ENCODE measurements at regions not wholly inside any gene's neighbourhood (a gene's known extent, or its start where the extent isn't known, plus 50 kb on each side); places are given as distances from the start of the nearest gene placed in this dataset.
A peak's percentile ranks its signal among the peaks of the same experiment; 100 is the strongest.

GRCh38 chr11:128222245-128222884 lies 365.0 kb downstream of the ETS1 start:
- Mint-ChIP-seq H3K36me3 (ENCODE audit: low read depth) (no peaks in the 10 kb centered on the region), H3K4me3 (no peak overlapping the region), H3K27me3 (ENCODE audit: insufficient read depth, low read depth, poor library complexity) (no peaks in the 10 kb centered on the region), H3K9me3 (no peaks in the 10 kb centered on the region; the same call in 2 of the 3 replicates), H3K4me1 (no peaks in the 10 kb centered on the region), H3K27ac (no peak overlapping the region)
- no peak for ATAC-seq
- peaks cover 5% of the 10 kb centered on the region; the same call in 1 of the 2 replicates for H3K4me1 ChIP-seq (ENCODE audit: insufficient read depth)
- no peaks in the 10 kb centered on the region for H3K9me2 ChIP-seq (ENCODE audit: insufficient read depth)
- no peaks in the 10 kb centered on the region for H3K36me3 ChIP-seq (ENCODE audit: insufficient read depth)
- H3K79me2 ChIP-seq (replicated peaks; ENCODE audit: insufficient read depth), result no peaks in the 10 kb centered on the region
- no peak overlapping the region for H3K4me2 ChIP-seq
- H3K27me3 ChIP-seq (ENCODE audit: insufficient read depth), result no peaks in the 10 kb centered on the region
- no peak for TF ChIP-seq ZNF114 (CRISPR knock-in tag; IDR thresholded peaks at IDR 0.05)
- TF ChIP-seq, protein P1, sequence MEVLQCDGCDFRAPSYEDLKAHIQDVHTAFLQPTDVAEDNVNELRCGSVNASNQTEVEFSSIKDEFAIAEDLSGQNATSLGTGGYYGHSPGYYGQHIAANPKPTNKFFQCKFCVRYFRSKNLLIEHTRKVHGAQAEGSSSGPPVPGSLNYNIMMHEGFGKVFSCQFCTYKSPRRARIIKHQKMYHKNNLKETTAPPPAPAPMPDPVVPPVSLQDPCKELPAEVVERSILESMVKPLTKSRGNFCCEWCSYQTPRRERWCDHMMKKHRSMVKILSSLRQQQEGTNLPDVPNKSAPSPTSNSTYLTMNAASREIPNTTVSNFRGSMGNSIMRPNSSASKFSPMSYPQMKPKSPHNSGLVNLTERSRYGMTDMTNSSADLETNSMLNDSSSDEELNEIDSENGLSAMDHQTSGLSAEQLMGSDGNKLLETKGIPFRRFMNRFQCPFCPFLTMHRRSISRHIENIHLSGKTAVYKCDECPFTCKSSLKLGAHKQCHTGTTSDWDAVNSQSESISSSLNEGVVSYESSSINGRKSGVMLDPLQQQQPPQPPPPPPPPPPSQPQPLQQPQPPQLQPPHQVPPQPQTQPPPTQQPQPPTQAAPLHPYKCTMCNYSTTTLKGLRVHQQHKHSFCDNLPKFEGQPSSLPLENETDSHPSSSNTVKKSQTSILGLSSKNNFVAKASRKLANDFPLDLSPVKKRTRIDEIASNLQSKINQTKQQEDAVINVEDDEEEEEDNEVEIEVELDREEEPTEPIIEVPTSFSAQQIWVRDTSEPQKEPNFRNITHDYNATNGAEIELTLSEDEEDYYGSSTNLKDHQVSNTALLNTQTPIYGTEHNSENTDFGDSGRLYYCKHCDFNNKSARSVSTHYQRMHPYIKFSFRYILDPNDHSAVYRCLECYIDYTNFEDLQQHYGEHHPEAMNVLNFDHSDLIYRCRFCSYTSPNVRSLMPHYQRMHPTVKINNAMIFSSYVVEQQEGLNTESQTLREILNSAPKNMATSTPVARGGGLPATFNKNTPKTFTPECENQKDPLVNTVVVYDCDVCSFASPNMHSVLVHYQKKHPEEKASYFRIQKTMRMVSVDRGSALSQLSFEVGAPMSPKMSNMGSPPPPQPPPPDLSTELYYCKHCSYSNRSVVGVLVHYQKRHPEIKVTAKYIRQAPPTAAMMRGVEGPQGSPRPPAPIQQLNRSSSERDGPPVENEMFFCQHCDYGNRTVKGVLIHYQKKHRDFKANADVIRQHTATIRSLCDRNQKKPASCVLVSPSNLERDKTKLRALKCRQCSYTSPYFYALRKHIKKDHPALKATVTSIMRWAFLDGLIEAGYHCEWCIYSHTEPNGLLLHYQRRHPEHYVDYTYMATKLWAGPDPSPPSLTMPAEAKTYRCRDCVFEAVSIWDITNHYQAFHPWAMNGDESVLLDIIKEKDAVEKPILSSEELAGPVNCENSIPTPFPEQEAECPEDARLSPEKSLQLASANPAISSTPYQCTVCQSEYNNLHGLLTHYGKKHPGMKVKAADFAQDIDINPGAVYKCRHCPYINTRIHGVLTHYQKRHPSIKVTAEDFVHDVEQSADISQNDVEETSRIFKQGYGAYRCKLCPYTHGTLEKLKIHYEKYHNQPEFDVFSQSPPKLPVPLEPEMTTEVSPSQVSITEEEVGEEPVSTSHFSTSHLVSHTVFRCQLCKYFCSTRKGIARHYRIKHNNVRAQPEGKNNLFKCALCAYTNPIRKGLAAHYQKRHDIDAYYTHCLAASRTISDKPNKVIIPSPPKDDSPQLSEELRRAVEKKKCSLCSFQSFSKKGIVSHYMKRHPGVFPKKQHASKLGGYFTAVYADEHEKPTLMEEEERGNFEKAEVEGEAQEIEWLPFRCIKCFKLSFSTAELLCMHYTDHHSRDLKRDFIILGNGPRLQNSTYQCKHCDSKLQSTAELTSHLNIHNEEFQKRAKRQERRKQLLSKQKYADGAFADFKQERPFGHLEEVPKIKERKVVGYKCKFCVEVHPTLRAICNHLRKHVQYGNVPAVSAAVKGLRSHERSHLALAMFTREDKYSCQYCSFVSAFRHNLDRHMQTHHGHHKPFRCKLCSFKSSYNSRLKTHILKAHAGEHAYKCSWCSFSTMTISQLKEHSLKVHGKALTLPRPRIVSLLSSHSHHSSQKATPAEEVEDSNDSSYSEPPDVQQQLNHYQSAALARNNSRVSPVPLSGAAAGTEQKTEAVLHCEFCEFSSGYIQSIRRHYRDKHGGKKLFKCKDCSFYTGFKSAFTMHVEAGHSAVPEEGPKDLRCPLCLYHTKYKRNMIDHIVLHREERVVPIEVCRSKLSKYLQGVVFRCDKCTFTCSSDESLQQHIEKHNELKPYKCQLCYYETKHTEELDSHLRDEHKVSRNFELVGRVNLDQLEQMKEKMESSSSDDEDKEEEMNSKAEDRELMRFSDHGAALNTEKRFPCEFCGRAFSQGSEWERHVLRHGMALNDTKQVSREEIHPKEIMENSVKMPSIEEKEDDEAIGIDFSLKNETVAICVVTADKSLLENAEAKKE (CRISPR knock-in tag; IDR thresholded peaks at IDR 0.05), result no peak
- no peak for TF ChIP-seq STAT1 (IDR thresholded peaks at IDR 0.05; ENCODE audit: unreplicated experiment)
- TF ChIP-seq NANOG (IDR thresholded peaks at IDR 0.05; ENCODE audit: borderline replicate concordance), result no peak
- no peak overlapping the region for H2AFZ ChIP-seq
- no peaks in the 10 kb centered on the region for H4K20me1 ChIP-seq (replicated peaks; ENCODE audit: insufficient read depth)
- peak; percentile 10 for DNase-seq (ENCODE audit: low spot score)
- no peak overlapping the region for H3K27ac ChIP-seq (ENCODE audit: low read depth)
- no peak overlapping the region for H3K4me3 ChIP-seq
- no peaks in the 10 kb centered on the region for H3F3A ChIP-seq (replicated peaks; ENCODE audit: low read depth)

DNA sequence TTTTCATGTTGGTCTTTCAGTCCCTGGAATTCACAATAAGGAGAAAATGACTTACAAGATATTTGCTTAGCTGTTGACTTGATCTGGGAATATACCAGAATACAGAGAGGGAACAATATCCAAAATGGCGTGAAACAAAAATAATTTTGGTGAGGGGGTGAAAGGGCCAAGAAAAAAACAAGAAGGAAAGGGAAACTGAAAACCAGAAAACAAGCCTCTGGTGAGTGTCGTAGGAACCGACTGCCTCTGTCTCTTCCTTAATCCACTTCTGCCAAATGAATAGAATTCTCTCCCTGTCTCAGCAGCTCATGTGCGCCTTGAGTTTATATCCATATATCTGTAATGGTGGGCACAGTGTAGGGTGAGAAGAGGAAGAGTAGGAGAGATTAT lies 367.6 kb downstream of the ETS1 start:
- H3K9me3 Mint-ChIP-seq, result peaks cover 19% of the 10 kb centered on the region
- no peaks in the 10 kb centered on the region for H3K27me3 ChIP-seq (ENCODE audit: insufficient read depth)
- H3K27ac ChIP-seq (ENCODE audit: low read depth), result no peak overlapping the region
- H4K20me1 ChIP-seq (replicated peaks; ENCODE audit: insufficient read depth), result no peaks in the 10 kb centered on the region
- H3K4me1 ChIP-seq (ENCODE audit: insufficient read depth), result peaks cover 5% of the 10 kb centered on the region; the same call in 1 of the 2 replicates
- H3K9me2 ChIP-seq (ENCODE audit: insufficient read depth), result no peaks in the 10 kb centered on the region
- H3K4me3 Mint-ChIP-seq, result no peak overlapping the region
- no peak overlapping the region for H2AFZ ChIP-seq
- no peak for DNase-seq (ENCODE audit: low spot score)
- no peak for ATAC-seq
- no peak overlapping the region for H3K27ac Mint-ChIP-seq
- H3K36me3 Mint-ChIP-seq (ENCODE audit: low read depth), result peaks cover 12% of the 10 kb centered on the region; the same call in 2 of the 3 replicates
- no peaks in the 10 kb centered on the region for H3K4me1 Mint-ChIP-seq
- no peak overlapping the region for H3K4me2 ChIP-seq
- H3K4me3 ChIP-seq, result no peak overlapping the region
- H3K36me3 ChIP-seq (ENCODE audit: insufficient read depth), result no peaks in the 10 kb centered on the region
- H3K27me3 Mint-ChIP-seq (ENCODE audit: insufficient read depth, low read depth, poor library complexity), result no peaks in the 10 kb centered on the region
- no peaks in the 10 kb centered on the region for H3K79me2 ChIP-seq (replicated peaks; ENCODE audit: insufficient read depth)
- no peaks in the 10 kb centered on the region for H3F3A ChIP-seq (replicated peaks; ENCODE audit: low read depth)
- TF ChIP-seq STAT1 (IDR thresholded peaks at IDR 0.05; ENCODE audit: unreplicated experiment), result no peak
- TF ChIP-seq, protein P1 (CRISPR knock-in tag; IDR thresholded peaks at IDR 0.05), result no peak
- no peak for TF ChIP-seq EZH2 (IDR thresholded peaks at IDR 0.05; ENCODE audit: low read depth, unreplicated experiment)

All from GM23338 (cell line).